Breast epithelium (tissue), 3 donors: ENCODE measurements at regions not wholly inside any gene's neighbourhood (a gene's known extent, or its start where the extent isn't known, plus 50 kb on each side); places are given as distances from the start of the nearest gene placed in this dataset.

ENCODE experiments used
- POLR2A ChIP-seq: fragments of 450-650 bp; IDR thresholded peaks from one replicate; pipeline ENCODE4 v1.6.1; 2016; ENCODE audit warnings: antibody characterized with exemption, mild to moderate bottlenecking, moderate library complexity
- TF ChIP-seq, protein P1 (sequence below), 3 donors: fragments of 450-650 bp; IDR thresholded peaks; one replicate each; pipeline ENCODE4 v1.5.1; 2016 to 2017; ENCODE audit warnings: antibody characterized with exemption in 3 of 3, mild to moderate bottlenecking in 3 of 3, moderate library complexity in 3 of 3

GRCh38 chrX:45577361-45577760, 376.7 kb upstream of the DIPK2B start:
- TF ChIP-seq, protein P1, sequence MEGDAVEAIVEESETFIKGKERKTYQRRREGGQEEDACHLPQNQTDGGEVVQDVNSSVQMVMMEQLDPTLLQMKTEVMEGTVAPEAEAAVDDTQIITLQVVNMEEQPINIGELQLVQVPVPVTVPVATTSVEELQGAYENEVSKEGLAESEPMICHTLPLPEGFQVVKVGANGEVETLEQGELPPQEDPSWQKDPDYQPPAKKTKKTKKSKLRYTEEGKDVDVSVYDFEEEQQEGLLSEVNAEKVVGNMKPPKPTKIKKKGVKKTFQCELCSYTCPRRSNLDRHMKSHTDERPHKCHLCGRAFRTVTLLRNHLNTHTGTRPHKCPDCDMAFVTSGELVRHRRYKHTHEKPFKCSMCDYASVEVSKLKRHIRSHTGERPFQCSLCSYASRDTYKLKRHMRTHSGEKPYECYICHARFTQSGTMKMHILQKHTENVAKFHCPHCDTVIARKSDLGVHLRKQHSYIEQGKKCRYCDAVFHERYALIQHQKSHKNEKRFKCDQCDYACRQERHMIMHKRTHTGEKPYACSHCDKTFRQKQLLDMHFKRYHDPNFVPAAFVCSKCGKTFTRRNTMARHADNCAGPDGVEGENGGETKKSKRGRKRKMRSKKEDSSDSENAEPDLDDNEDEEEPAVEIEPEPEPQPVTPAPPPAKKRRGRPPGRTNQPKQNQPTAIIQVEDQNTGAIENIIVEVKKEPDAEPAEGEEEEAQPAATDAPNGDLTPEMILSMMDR (IDR thresholded peaks at IDR 0.05) = no peak
- TF ChIP-seq POLR2A = no peak
